B cell (primary cell): ENCODE measurements at regions not wholly inside any gene's neighbourhood (a gene's known extent, or its start where the extent isn't known, plus 50 kb on each side); places are given as distances from the start of the nearest gene placed in this dataset.

Experiments
- ATAC-seq: fragments of 200-7000 bp; cut with Tn5 transposase; one replicate; pipeline ENCODE4 v1.10.0; 2021; ENCODE audit warnings: low read depth, mild to moderate bottlenecking, moderate number of reproducible peaks, moderate library complexity
- CTCF ChIA-PET: fragments of 350-600 bp; sonication (Branson Sonifier 250); formaldehyde crosslinking; loops from one replicate; lab custom pipeline; 2021; ENCODE audit warnings: antibody characterized with exemption, inconsistent platforms; lab: Charles Lee
- POLR2A ChIA-PET: fragments of 350-600 bp; sonication (Branson Sonifier 250); formaldehyde crosslinking; loops from one replicate; lab custom pipeline; 2021; ENCODE audit warnings: antibody characterized with exemption; lab: Charles Lee
- DNase-seq: peaks from one replicate; pipeline ENCODE4 v3.0.0; 2013
- H2AFZ ChIP-seq: 2 replicates; pipeline ENCODE4 v1.6.1; 2012; ENCODE audit warnings: mild to moderate bottlenecking, low read depth, low read length; ENCODE audit not compliant: insufficient read depth, poor library complexity, severe bottlenecking
- H3K27ac ChIP-seq, 2 donors: 1 replicate in 1 of 2; 2 replicates in 1 of 2; pipeline ENCODE4 v1.5.1; 2012 to 2013; ENCODE audit warnings: low read length in 2 of 2, mild to moderate bottlenecking in 2 of 2, moderate library complexity in 1 of 2
- H3K27me3 ChIP-seq, 4 experiments: fragments of 200-600 bp in 1 of 4; sonication (generic) in 1 of 4; replicated peaks in 1 of 4; 1 replicate in 2 of 4; 2 replicates in 2 of 4; pipeline versions ENCODE4 v1.6.1 to v1.7.0; 2013 to 2016; ENCODE audit warnings: low read length in 3 of 4, mild to moderate bottlenecking in 2 of 4, mixed read lengths in 1 of 4, moderate library complexity in 1 of 4; ENCODE audit not compliant: insufficient read depth in 4 of 4, control insufficient read depth in 3 of 4; ENCODE audit errors: control extremely low read depth in 1 of 4
- H3K36me3 ChIP-seq, 2 experiments: replicated peaks in 1 of 2; 1 replicate in 1 of 2; 2 replicates in 1 of 2; pipeline versions ENCODE4 v1.6.1 to v1.7.1; 2013; ENCODE audit warnings: low read length in 1 of 2; ENCODE audit not compliant: insufficient read depth in 2 of 2, control insufficient read depth in 1 of 2; ENCODE audit errors: control extremely low read depth in 1 of 2, extremely low read depth in 1 of 2
- H3K4me1 ChIP-seq, 2 donors: fragments of 200-600 bp in 1 of 2; sonication (generic) in 1 of 2; 1 replicate in 1 of 2; 2 replicates in 1 of 2; pipeline versions ENCODE4 v1.5.1 to v1.6.1; 2013 to 2017; ENCODE audit warnings: low read length in 2 of 2; ENCODE audit not compliant: control insufficient read depth in 2 of 2, insufficient read depth in 2 of 2
- H3K4me2 ChIP-seq: replicated peaks from 2 replicates; pipeline ENCODE3; 2012; ENCODE audit warnings: mild to moderate bottlenecking, low read depth, low read length; ENCODE audit not compliant: poor library complexity, severe bottlenecking
- H3K4me3 ChIP-seq, 5 experiments: fragments of 200-600 bp in 1 of 5; sonication (generic) in 1 of 5; 1 replicate in 3 of 5; 2 replicates in 2 of 5; pipeline versions ENCODE4 v1.5.1 to v1.7.0; 2011 to 2016; ENCODE audit warnings: low read length in 4 of 5, mild to moderate bottlenecking in 4 of 5, low read depth in 2 of 5, control low read depth in 1 of 5, moderate library complexity in 1 of 5; ENCODE audit not compliant: insufficient read depth in 1 of 5; ENCODE audit errors: control extremely low read depth in 1 of 5, extremely low read depth in 1 of 5
- H3K79me2 ChIP-seq: fragments of 200-600 bp; sonication (generic); one replicate; pipeline ENCODE4 v1.6.0; 2016; ENCODE audit warnings: low read length; ENCODE audit not compliant: control insufficient read depth, insufficient read depth
- H3K9ac ChIP-seq: fragments of 200-600 bp; sonication (generic); 2 replicates; pipeline ENCODE4 v1.6.1; 2017; ENCODE audit warnings: mild to moderate bottlenecking, low read length, moderate library complexity
- H3K9me3 ChIP-seq, 3 donors: one replicate each; pipeline versions ENCODE4 v1.6.1 to v1.7.1; 2013; ENCODE audit warnings: low read length in 2 of 3; ENCODE audit not compliant: control insufficient read depth in 2 of 3, insufficient read depth in 1 of 3; ENCODE audit errors: control extremely low read depth in 1 of 3
- H4K20me1 ChIP-seq: 2 replicates; pipeline ENCODE4 v1.6.0; 2012; ENCODE audit warnings: mild to moderate bottlenecking, low read length; ENCODE audit not compliant: insufficient read depth, control insufficient read depth, poor library complexity, severe bottlenecking
- H3K27ac Mint-ChIP-seq: one replicate; pipeline ENCODE4 v1.8.0; 2021; ENCODE audit warnings: mixed read lengths
- H3K27me3 Mint-ChIP-seq: one replicate; pipeline ENCODE4 v1.8.0; 2021; ENCODE audit warnings: mixed read lengths
- H3K4me1 Mint-ChIP-seq: one replicate; pipeline ENCODE4 v1.8.0; 2021; ENCODE audit warnings: mixed read lengths
- H3K4me3 Mint-ChIP-seq: one replicate; pipeline ENCODE4 v1.8.0; 2021; ENCODE audit warnings: mixed read lengths
- H3K9me3 Mint-ChIP-seq: one replicate; pipeline ENCODE4 v1.8.0; 2022; ENCODE audit warnings: mixed read lengths; ENCODE audit not compliant: insufficient read depth
- CTCF ChIP-seq: fragments of 200-600 bp; IDR thresholded peaks from one replicate; pipeline ENCODE4 v1.8.0; 2022; ENCODE audit warnings: antibody characterized with exemption, mild to moderate bottlenecking
- EZH2 ChIP-seq: IDR thresholded peaks from 2 replicates; pipeline ENCODE4 v1.6.1; 2012; ENCODE audit warnings: borderline replicate concordance, low read depth, mild to moderate bottlenecking, moderate library complexity, low read length; ENCODE audit not compliant: insufficient read depth, poor library complexity, severe bottlenecking
- WGBS: methylation state at CpG from one replicate; pipeline ENCODE4 v1.1.5; 2013; ENCODE audit warnings: missing lambda C conversion rate; ENCODE audit not compliant: insufficient coverage; 5-methylcytosine and 5-hydroxymethylcytosine counted together
- intact Hi-C: fragments of 100-400 bp; cut with micrococcal nuclease; formaldehyde crosslinking; loops from one replicate; pipeline ENCODE4 v1.10.0; 2022

- POLR2A ChIA-PET = no interaction called here
- Histone ChIP-seq H3K36me3 (no peaks in the 10 kb centered on the region), H3K27me3 (no peaks in the 10 kb centered on the region), H3K79me2 (no peaks in the 10 kb centered on the region), H2AFZ (no peak overlapping the region), H3K27ac (no peak overlapping the region), H4K20me1 (no peaks in the 10 kb centered on the region), H3K4me1 (no peaks in the 10 kb centered on the region), H3K9ac (no peak overlapping the region), H3K4me3 (no peak overlapping the region), H3K9me3 (peaks cover 0 to 12% (median 9%) of the 10 kb centered on the region in 3 donors), H3K4me2 (no peak overlapping the region)
- CTCF ChIA-PET = no interaction called here
- Mint-ChIP-seq H3K27ac (no peak overlapping the region), H3K4me3 (no peak overlapping the region), H3K4me1 (no peaks in the 10 kb centered on the region), H3K9me3 (peaks cover 20% of the 10 kb centered on the region), H3K27me3 (no peaks in the 10 kb centered on the region)
- intact Hi-C loops = no loop called here
- 78% methylated on average over 1 of the region's 1 CpG for WGBS
- no peak for TF ChIP-seq EZH2
- TF ChIP-seq CTCF = no peak
- no peak for DNase-seq
- no peak for ATAC-seq
Measured at GRCh38 chr2:190136259-190136658, 73.7 kb upstream of the MSTN start.

- no peak for TF ChIP-seq EZH2
- no peak for TF ChIP-seq CTCF
- Histone ChIP-seq H3K36me3 (no peaks in the 10 kb centered on the region), H4K20me1 (no peaks in the 10 kb centered on the region), H2AFZ (no peak overlapping the region), H3K9ac (no peak overlapping the region), H3K4me1 (no peaks in the 10 kb centered on the region), H3K27ac (no peak overlapping the region), H3K9me3 (peaks cover 0 to 1% (median 0%) of the 10 kb centered on the region in 3 donors), H3K4me2 (no peak overlapping the region), H3K79me2 (no peaks in the 10 kb centered on the region), H3K27me3 (no peaks in the 10 kb centered on the region), H3K4me3 (no peak overlapping the region)
- H3K9me3 Mint-ChIP-seq = peaks cover 2% of the 10 kb centered on the region
- ChIA-PET POLR2A (no interaction called here), CTCF (no interaction called here)
- DNase-seq (no peak), ATAC-seq (no peak)
- WGBS = 100% methylated on average over 1 of the region's 1 CpG
- no peaks in the 10 kb centered on the region for H3K27me3 Mint-ChIP-seq
- H3K27ac Mint-ChIP-seq = no peak overlapping the region
- intact Hi-C loops = no loop called here
- H3K4me1 Mint-ChIP-seq = no peaks in the 10 kb centered on the region
- no peak overlapping the region for H3K4me3 Mint-ChIP-seq
Measured at GRCh38 chr2:190129421-190130199, 67.1 kb upstream of the MSTN start.
